DND-41 (cell line): ENCODE measurements at regions not wholly inside any gene's neighbourhood (a gene's known extent, or its start where the extent isn't known, plus 50 kb on each side); places are given as distances from the start of the nearest gene placed in this dataset.

ENCODE experiments used
- ATAC-seq: fragments of 200-7000 bp; cut with Tn5 transposase; 3 replicates; pipeline ENCODE4 v1.9.1; 2021; ENCODE audit warnings: low read depth; ENCODE audit not compliant: insufficient read depth
- DNase-seq: peaks from one replicate; pipeline ENCODE4 v3.0.0-alpha.2; 2020
- H2AFZ ChIP-seq: 2 replicates; pipeline ENCODE4 v1.6.0; 2012; ENCODE audit warnings: low read depth, low read length
- H3K27ac ChIP-seq: 2 replicates; pipeline ENCODE4 v1.5.1; 2012; ENCODE audit warnings: low read length, inconsistent platforms
- H3K27me3 ChIP-seq: fragments of 200-600 bp; sonication (generic); 2 replicates; pipeline ENCODE4 v1.6.0; 2012; ENCODE audit warnings: low read length, mild to moderate bottlenecking, inconsistent platforms; ENCODE audit not compliant: insufficient read depth, poor library complexity
- H3K36me3 ChIP-seq: 2 replicates; pipeline ENCODE4 v1.5.1; 2012; ENCODE audit warnings: low read length, inconsistent platforms; ENCODE audit not compliant: insufficient read depth
- H3K4me1 ChIP-seq: 2 replicates; pipeline ENCODE4 v1.5.1; 2012; ENCODE audit warnings: mild to moderate bottlenecking, low read length; ENCODE audit not compliant: insufficient read depth
- H3K4me2 ChIP-seq: 2 replicates; pipeline ENCODE4 v1.6.0; 2012; ENCODE audit warnings: mild to moderate bottlenecking, moderate library complexity, low read length, inconsistent platforms; ENCODE audit not compliant: insufficient read depth
- H3K4me3 ChIP-seq, 2 experiments: fragments of 200-600 bp in 1 of 2; shearing (Covaris generic) in 1 of 2; 2 replicates each; pipeline ENCODE4 v1.5.1; 2012 to 2016; ENCODE audit warnings: inconsistent platforms in 2 of 2, low read length in 2 of 2, mild to moderate bottlenecking in 2 of 2, low read depth in 1 of 2, moderate library complexity in 1 of 2
- H3K79me2 ChIP-seq: 2 replicates; pipeline ENCODE4 v1.6.0; 2012; ENCODE audit warnings: low read length, inconsistent platforms; ENCODE audit not compliant: insufficient read depth
- H3K9ac ChIP-seq: 2 replicates; pipeline ENCODE4 v1.6.0; 2012; ENCODE audit warnings: low read depth, mild to moderate bottlenecking, inconsistent platforms, low read length, moderate library complexity
- H3K9me3 ChIP-seq: 2 replicates; pipeline ENCODE4 v1.5.1; 2012; ENCODE audit warnings: low read length, moderate library complexity, mild to moderate bottlenecking, inconsistent platforms; ENCODE audit not compliant: insufficient read depth, severe bottlenecking
- H4K20me1 ChIP-seq: 2 replicates; pipeline ENCODE4 v1.6.0; 2012; ENCODE audit warnings: low read length; ENCODE audit not compliant: insufficient read depth
- EZH2 ChIP-seq: IDR thresholded peaks from 3 replicates; pipeline ENCODE4 v1.6.1; 2012; ENCODE audit warnings: borderline replicate concordance, low read depth, mild to moderate bottlenecking, moderate library complexity, low read length, inconsistent platforms; ENCODE audit not compliant: severe bottlenecking
- TF ChIP-seq, protein P1 (sequence below): IDR thresholded peaks from 2 replicates; pipeline ENCODE4 v1.5.1; 2012; ENCODE audit warnings: borderline replicate concordance, low read length, moderate library complexity, mild to moderate bottlenecking; ENCODE audit not compliant: poor library complexity, severe bottlenecking; ENCODE audit errors: extremely low read depth

DNA sequence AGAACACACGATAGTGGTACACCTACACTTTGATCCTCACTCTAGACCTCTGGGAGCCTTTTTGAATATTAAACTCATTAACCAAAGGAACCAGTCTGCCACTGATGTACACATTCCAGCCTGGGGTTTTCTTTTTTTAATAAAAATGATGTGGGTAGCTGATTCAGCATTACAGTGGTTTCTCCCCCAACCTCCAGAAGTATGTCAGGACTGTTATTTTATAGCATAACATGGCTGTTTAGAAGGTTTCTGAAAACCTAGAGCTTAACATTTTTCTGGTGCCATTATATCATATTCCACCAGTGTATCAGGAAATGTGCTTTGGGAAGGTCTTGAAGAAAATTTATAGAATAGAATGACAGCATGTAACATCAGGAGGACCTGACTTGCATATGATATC, 540.9 kb upstream of the WWC1 start:
- no peaks in the 10 kb centered on the region for H4K20me1 ChIP-seq
- no peak overlapping the region for H3K9ac ChIP-seq
- H2AFZ ChIP-seq = no peak overlapping the region
- ATAC-seq (no peak), DNase-seq (no peak)
- no peak overlapping the region for H3K27ac ChIP-seq
- no peaks in the 10 kb centered on the region for H3K27me3 ChIP-seq
- no peaks in the 10 kb centered on the region for H3K79me2 ChIP-seq
- TF ChIP-seq, protein P1, sequence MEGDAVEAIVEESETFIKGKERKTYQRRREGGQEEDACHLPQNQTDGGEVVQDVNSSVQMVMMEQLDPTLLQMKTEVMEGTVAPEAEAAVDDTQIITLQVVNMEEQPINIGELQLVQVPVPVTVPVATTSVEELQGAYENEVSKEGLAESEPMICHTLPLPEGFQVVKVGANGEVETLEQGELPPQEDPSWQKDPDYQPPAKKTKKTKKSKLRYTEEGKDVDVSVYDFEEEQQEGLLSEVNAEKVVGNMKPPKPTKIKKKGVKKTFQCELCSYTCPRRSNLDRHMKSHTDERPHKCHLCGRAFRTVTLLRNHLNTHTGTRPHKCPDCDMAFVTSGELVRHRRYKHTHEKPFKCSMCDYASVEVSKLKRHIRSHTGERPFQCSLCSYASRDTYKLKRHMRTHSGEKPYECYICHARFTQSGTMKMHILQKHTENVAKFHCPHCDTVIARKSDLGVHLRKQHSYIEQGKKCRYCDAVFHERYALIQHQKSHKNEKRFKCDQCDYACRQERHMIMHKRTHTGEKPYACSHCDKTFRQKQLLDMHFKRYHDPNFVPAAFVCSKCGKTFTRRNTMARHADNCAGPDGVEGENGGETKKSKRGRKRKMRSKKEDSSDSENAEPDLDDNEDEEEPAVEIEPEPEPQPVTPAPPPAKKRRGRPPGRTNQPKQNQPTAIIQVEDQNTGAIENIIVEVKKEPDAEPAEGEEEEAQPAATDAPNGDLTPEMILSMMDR = no peak
- TF ChIP-seq EZH2 = no peak
- no peaks in the 10 kb centered on the region for H3K4me1 ChIP-seq
- H3K4me3 ChIP-seq = no peak overlapping the region
- no peak overlapping the region for H3K4me2 ChIP-seq
- H3K9me3 ChIP-seq = no peaks in the 10 kb centered on the region
- H3K36me3 ChIP-seq = no peaks in the 10 kb centered on the region

DNA sequence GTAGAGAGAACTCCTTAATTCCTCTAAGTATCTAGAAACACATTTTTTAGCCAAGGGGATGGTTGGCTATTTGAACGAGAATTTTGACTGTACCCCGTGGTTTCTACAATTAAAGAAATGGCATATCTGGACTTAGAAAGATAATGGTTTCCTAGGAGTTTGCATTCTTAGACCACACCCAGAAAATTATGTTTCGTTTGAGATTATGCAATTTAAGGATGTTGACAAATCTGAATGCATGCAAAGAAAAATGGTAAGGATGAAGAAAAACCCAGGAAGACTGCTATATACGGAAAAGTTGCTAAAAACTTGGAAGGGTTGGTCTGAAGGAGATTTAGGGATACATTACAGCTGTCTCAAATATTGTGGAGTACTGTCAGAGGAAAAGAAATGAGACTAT, 538.5 kb upstream of the WWC1 start:
- no peak overlapping the region for H3K4me3 ChIP-seq
- H2AFZ ChIP-seq = no peak overlapping the region
- H4K20me1 ChIP-seq = no peaks in the 10 kb centered on the region
- no peak overlapping the region for H3K27ac ChIP-seq
- no peak for TF ChIP-seq EZH2
- TF ChIP-seq, protein P1 = no peak
- no peaks in the 10 kb centered on the region for H3K79me2 ChIP-seq
- H3K36me3 ChIP-seq = no peaks in the 10 kb centered on the region
- no peak for ATAC-seq
- no peak overlapping the region for H3K4me2 ChIP-seq
- no peaks in the 10 kb centered on the region for H3K27me3 ChIP-seq
- no peaks in the 10 kb centered on the region for H3K4me1 ChIP-seq
- H3K9me3 ChIP-seq = no peaks in the 10 kb centered on the region
- no peak for DNase-seq
- no peak overlapping the region for H3K9ac ChIP-seq

DNA sequence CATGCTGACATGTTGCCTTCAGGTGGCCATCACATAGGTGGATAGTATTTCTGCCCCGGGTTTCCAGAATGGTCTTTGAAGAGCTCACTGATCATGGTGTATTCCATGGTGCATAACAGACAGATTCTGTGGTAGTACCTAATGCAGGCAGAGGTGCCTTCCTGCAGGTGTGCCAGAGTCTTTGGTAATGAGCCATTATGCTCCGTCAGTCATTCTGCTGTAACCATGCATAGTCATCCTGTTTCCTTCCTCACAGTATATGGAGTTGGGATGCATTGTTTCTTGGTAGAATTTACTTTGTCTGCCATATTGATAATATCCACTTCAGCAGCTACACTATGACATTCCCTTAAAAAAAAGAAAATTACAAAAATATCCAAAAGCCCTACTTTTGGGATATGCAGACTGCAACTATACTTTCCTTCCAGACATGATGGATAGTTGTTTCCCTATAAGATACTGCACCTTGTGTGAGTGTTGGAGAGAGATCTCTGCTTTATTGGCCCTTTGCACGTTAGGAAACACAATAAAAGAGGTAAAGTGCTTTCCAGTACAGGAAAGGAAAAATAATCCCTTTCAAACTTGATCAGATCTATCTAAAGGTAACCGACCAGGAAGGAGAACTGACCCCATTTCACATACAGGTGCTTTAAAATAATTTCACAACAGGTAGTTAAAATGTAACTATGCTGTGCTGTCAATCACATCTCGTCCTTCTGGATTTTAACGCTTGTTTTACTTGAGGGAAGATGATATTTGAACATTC, 537.5 kb upstream of the WWC1 start:
- no peaks in the 10 kb centered on the region for H3K27me3 ChIP-seq
- H3K27ac ChIP-seq = no peak overlapping the region
- no peak overlapping the region for H2AFZ ChIP-seq
- no peak overlapping the region for H3K4me2 ChIP-seq
- no peak for TF ChIP-seq EZH2
- TF ChIP-seq, protein P1 = no peak
- no peaks in the 10 kb centered on the region for H3K4me1 ChIP-seq
- no peaks in the 10 kb centered on the region for H4K20me1 ChIP-seq
- H3K79me2 ChIP-seq = no peaks in the 10 kb centered on the region
- H3K9me3 ChIP-seq = no peaks in the 10 kb centered on the region
- no peak overlapping the region for H3K9ac ChIP-seq
- no peaks in the 10 kb centered on the region for H3K36me3 ChIP-seq
- no peak overlapping the region for H3K4me3 ChIP-seq
- ATAC-seq (no peak), DNase-seq (no peak)
